Neuronal stem cell (in vitro differentiated cells): ENCODE measurements at regions not wholly inside any gene's neighbourhood (a gene's known extent, or its start where the extent isn't known, plus 50 kb on each side); places are given as distances from the start of the nearest gene placed in this dataset.

Experiments used
- DNase-seq: peaks from one replicate; pipeline ENCODE4 v3.0.0-alpha.2; 2013; ENCODE audit warnings: low spot score
- H2AFZ ChIP-seq: one replicate; pipeline ENCODE4 v1.6.1; 2013; ENCODE audit warnings: mild to moderate bottlenecking, low read length, inconsistent platforms
- H2AK5ac ChIP-seq: 2 replicates; pipeline ENCODE4 v1.6.1; 2013; ENCODE audit warnings: low read depth, mild to moderate bottlenecking, inconsistent platforms, low read length, moderate library complexity, mixed read lengths
- H2BK120ac ChIP-seq: 2 replicates; pipeline ENCODE4 v1.6.1; 2013; ENCODE audit warnings: low read depth, mild to moderate bottlenecking, inconsistent platforms, low read length, moderate library complexity, mixed read lengths
- H2BK12ac ChIP-seq: one replicate; pipeline ENCODE4 v1.6.1; 2013; ENCODE audit warnings: low read length, inconsistent platforms
- H2BK15ac ChIP-seq: 2 replicates; pipeline ENCODE4 v1.6.1; 2013; ENCODE audit warnings: mild to moderate bottlenecking, low read length, inconsistent platforms, mixed read lengths
- H2BK5ac ChIP-seq: one replicate; pipeline ENCODE4 v1.6.1; 2013; ENCODE audit warnings: inconsistent platforms, mild to moderate bottlenecking, low read length, moderate library complexity
- H3K14ac ChIP-seq: one replicate; pipeline ENCODE4 v1.6.1; 2013; ENCODE audit warnings: low read length, inconsistent platforms
- H3K18ac ChIP-seq: 2 replicates; pipeline ENCODE4 v1.6.1; 2013; ENCODE audit warnings: low read length, inconsistent platforms
- H3K23ac ChIP-seq: 2 replicates; pipeline ENCODE4 v1.6.1; 2013; ENCODE audit warnings: low read depth, mild to moderate bottlenecking, mixed read lengths, low read length, inconsistent platforms; ENCODE audit not compliant: poor library complexity
- H3K27ac ChIP-seq: replicated peaks from 3 replicates; pipeline ENCODE4 v1.5.1; 2013; ENCODE audit warnings: low read length, inconsistent platforms
- H3K27me3 ChIP-seq, 3 experiments: 2 replicates each; pipeline ENCODE4 v1.6.1; 2013; ENCODE audit warnings: low read length in 3 of 3, mild to moderate bottlenecking in 2 of 3, inconsistent platforms in 1 of 3, low read depth in 1 of 3, mixed read lengths in 1 of 3, moderate library complexity in 1 of 3; ENCODE audit not compliant: control insufficient read depth in 3 of 3, insufficient read depth in 3 of 3
- H3K36me3 ChIP-seq, 2 donors: replicated peaks in 1 of 2; 2 replicates each; pipeline ENCODE4 v1.6.1; 2013; ENCODE audit warnings: low read length in 2 of 2; ENCODE audit not compliant: control insufficient read depth in 2 of 2, insufficient read depth in 2 of 2
- H3K4ac ChIP-seq: 2 replicates; pipeline ENCODE4 v1.6.1; 2013; ENCODE audit warnings: inconsistent platforms, mild to moderate bottlenecking, low read length, moderate library complexity
- H3K4me1 ChIP-seq, 2 donors: 1 replicate in 1 of 2; 2 replicates in 1 of 2; pipeline ENCODE4 v1.6.1; 2013; ENCODE audit warnings: low read length in 2 of 2, low read depth in 1 of 2; ENCODE audit not compliant: control insufficient read depth in 2 of 2, insufficient read depth in 1 of 2
- H3K4me2 ChIP-seq: one replicate; pipeline ENCODE4 v1.6.1; 2013; ENCODE audit warnings: mild to moderate bottlenecking, low read length, inconsistent platforms; ENCODE audit not compliant: insufficient read depth, poor library complexity, severe bottlenecking
- H3K4me3 ChIP-seq, 2 donors: 2 replicates each; pipeline ENCODE4 v1.5.1; 2013; ENCODE audit warnings: low read length in 2 of 2, mild to moderate bottlenecking in 2 of 2, inconsistent platforms in 1 of 2, moderate library complexity in 1 of 2
- H3K79me1 ChIP-seq: one replicate; pipeline ENCODE4 v1.6.1; 2013; ENCODE audit warnings: low read depth, mild to moderate bottlenecking, inconsistent platforms, low read length, moderate library complexity
- H3K9ac ChIP-seq: one replicate; pipeline ENCODE4 v1.6.1; 2013; ENCODE audit warnings: mild to moderate bottlenecking, low read depth, low read length, inconsistent platforms; ENCODE audit not compliant: poor library complexity
- H3K9me3 ChIP-seq, 2 donors: replicated peaks in 1 of 2; 2 replicates each; pipeline versions ENCODE3 to v1.6.1; 2013; ENCODE audit warnings: low read length in 2 of 2, mild to moderate bottlenecking in 2 of 2, inconsistent platforms in 1 of 2, low read depth in 1 of 2, mixed read lengths in 1 of 2, moderate library complexity in 1 of 2; ENCODE audit not compliant: control insufficient read depth in 2 of 2, insufficient read depth in 1 of 2
- H4K8ac ChIP-seq: one replicate; pipeline ENCODE4 v1.6.1; 2013; ENCODE audit warnings: low read depth, mild to moderate bottlenecking, inconsistent platforms, low read length, moderate library complexity
- H4K91ac ChIP-seq: one replicate; pipeline ENCODE4 v1.6.1; 2013; ENCODE audit warnings: low read length, low read depth, mild to moderate bottlenecking, inconsistent platforms; ENCODE audit not compliant: poor library complexity
- WGBS, 2 donors: extraction: QIAGEN DNeasy Blood & Tissue Kit; methylation state at CpG; one replicate each; pipeline ENCODE4 v1.1.7; 2013; ENCODE audit warnings: missing lambda C conversion rate in 2 of 2, mixed read lengths in 1 of 2; ENCODE audit not compliant: insufficient read length in 2 of 2, insufficient replicate concordance in 1 of 2; ENCODE audit errors: extremely low coverage in 2 of 2; 5-methylcytosine and 5-hydroxymethylcytosine counted together

- no peak overlapping the region for H3K4me2 ChIP-seq
- H4K8ac ChIP-seq = no peak overlapping the region
- no peaks in the 10 kb centered on the region for H3K79me1 ChIP-seq
- H3K4ac ChIP-seq = no peak overlapping the region
- no peak overlapping the region for H2BK15ac ChIP-seq
- H3K14ac ChIP-seq = no peak overlapping the region
- peaks cover 0 to 17% of the 10 kb centered on the region in 2 donors for H3K9me3 ChIP-seq
- H2AFZ ChIP-seq = no peak overlapping the region
- H3K18ac ChIP-seq = no peak overlapping the region
- H3K23ac ChIP-seq = no peak overlapping the region
- no peak overlapping the region for H2BK120ac ChIP-seq
- H3K27me3 ChIP-seq = no peaks in the 10 kb centered on the region
- no peak overlapping the region for H3K9ac ChIP-seq
- no peak overlapping the region for H2AK5ac ChIP-seq
- H3K4me1 ChIP-seq = peaks cover 0 to 4% of the 10 kb centered on the region in 2 donors
- no peak overlapping the region for H4K91ac ChIP-seq
- H3K36me3 ChIP-seq = no peaks in the 10 kb centered on the region
- no peak overlapping the region for H2BK12ac ChIP-seq
- H3K4me3 ChIP-seq = no peak overlapping the region
- no peak overlapping the region for H3K27ac ChIP-seq
- no peak for DNase-seq
- no peak overlapping the region for H2BK5ac ChIP-seq
Measured at GRCh38 chr13:74825938-74826246, 656.1 kb downstream of the TBC1D4 start.

- no peak overlapping the region for H3K4me2 ChIP-seq
- no CpG with 5 or more reads among the region's 2 CpGs for WGBS, 2 donors
- H2BK15ac ChIP-seq = no peak overlapping the region
- no peak overlapping the region for H3K9ac ChIP-seq
- no peak overlapping the region for H4K8ac ChIP-seq
- H3K18ac ChIP-seq = no peak overlapping the region
- H3K36me3 ChIP-seq = no peaks in the 10 kb centered on the region
- H2BK12ac ChIP-seq = no peak overlapping the region
- H3K79me1 ChIP-seq = no peaks in the 10 kb centered on the region
- no peak overlapping the region for H3K27ac ChIP-seq
- no peak overlapping the region for H2BK5ac ChIP-seq
- H3K4me1 ChIP-seq = peaks cover 0 to 4% of the 10 kb centered on the region in 2 donors
- no peaks in the 10 kb centered on the region for H3K27me3 ChIP-seq
- H4K91ac ChIP-seq = no peak overlapping the region
- no peak overlapping the region for H2AK5ac ChIP-seq
- no peak overlapping the region for H3K4me3 ChIP-seq
- H3K9me3 ChIP-seq = peaks cover 0 to 17% of the 10 kb centered on the region in 2 donors
- H3K14ac ChIP-seq = no peak overlapping the region
- no peak overlapping the region for H2BK120ac ChIP-seq
- H3K23ac ChIP-seq = no peak overlapping the region
- peak overlapping the region; percentile 11 for H2AFZ ChIP-seq
- peak; percentile 11 for DNase-seq
- H3K4ac ChIP-seq = no peak overlapping the region
Measured at GRCh38 chr13:74825152-74825937, 656.6 kb downstream of the TBC1D4 start.

GRCh38 chr13:74820809-74821208 lies 661.2 kb downstream of the TBC1D4 start:
- Histone ChIP-seq H3K14ac (no peak overlapping the region), H3K27me3 (no peaks in the 10 kb centered on the region), H3K79me1 (no peaks in the 10 kb centered on the region), H2BK15ac (no peak overlapping the region), H2AK5ac (no peak overlapping the region), H2BK120ac (no peak overlapping the region), H3K18ac (no peak overlapping the region), H3K36me3 (no peaks in the 10 kb centered on the region), H2BK12ac (no peak overlapping the region), H3K4ac (no peak overlapping the region), H3K23ac (no peak overlapping the region), H4K91ac (no peak overlapping the region), H2AFZ (no peak overlapping the region), H4K8ac (no peak overlapping the region), H3K4me2 (no peak overlapping the region), H3K4me1 (peaks cover 0 to 4% of the 10 kb centered on the region in 2 donors), H3K4me3 (no peak overlapping the region), H3K27ac (no peak overlapping the region), H3K9me3 (peaks cover 0 to 20% of the 10 kb centered on the region in 2 donors), H3K9ac (no peak overlapping the region), H2BK5ac (no peak overlapping the region)
- no peak for DNase-seq
- no CpG with 5 or more reads among the region's 3 CpGs for WGBS, 2 donors

GRCh38 chr13:74819549-74819948 lies 662.4 kb downstream of the TBC1D4 start:
- no peak for DNase-seq
- Histone ChIP-seq H3K4me1 (no peaks in the 10 kb centered on the region), H3K4me2 (no peak overlapping the region), H4K91ac (no peak overlapping the region), H3K27ac (no peak overlapping the region), H3K27me3 (no peaks in the 10 kb centered on the region), H2BK15ac (no peak overlapping the region), H2BK12ac (no peak overlapping the region), H3K36me3 (no peaks in the 10 kb centered on the region), H3K18ac (no peak overlapping the region), H3K9ac (no peak overlapping the region), H3K14ac (no peak overlapping the region), H2BK5ac (no peak overlapping the region), H2AK5ac (no peak overlapping the region), H3K23ac (no peak overlapping the region), H3K4me3 (no peak overlapping the region), H3K79me1 (no peaks in the 10 kb centered on the region), H3K4ac (no peak overlapping the region), H2AFZ (no peak overlapping the region), H2BK120ac (no peak overlapping the region), H4K8ac (no peak overlapping the region), H3K9me3 (peaks cover 0 to 23% of the 10 kb centered on the region in 2 donors)
- no CpG with 5 or more reads among the region's 2 CpGs for WGBS, 2 donors
